ENCODE measurements at regions not wholly inside any gene's neighbourhood (a gene's known extent, or its start where the extent isn't known, plus 50 kb on each side); places are given as distances from the start of the nearest gene placed in this dataset.

DNA sequence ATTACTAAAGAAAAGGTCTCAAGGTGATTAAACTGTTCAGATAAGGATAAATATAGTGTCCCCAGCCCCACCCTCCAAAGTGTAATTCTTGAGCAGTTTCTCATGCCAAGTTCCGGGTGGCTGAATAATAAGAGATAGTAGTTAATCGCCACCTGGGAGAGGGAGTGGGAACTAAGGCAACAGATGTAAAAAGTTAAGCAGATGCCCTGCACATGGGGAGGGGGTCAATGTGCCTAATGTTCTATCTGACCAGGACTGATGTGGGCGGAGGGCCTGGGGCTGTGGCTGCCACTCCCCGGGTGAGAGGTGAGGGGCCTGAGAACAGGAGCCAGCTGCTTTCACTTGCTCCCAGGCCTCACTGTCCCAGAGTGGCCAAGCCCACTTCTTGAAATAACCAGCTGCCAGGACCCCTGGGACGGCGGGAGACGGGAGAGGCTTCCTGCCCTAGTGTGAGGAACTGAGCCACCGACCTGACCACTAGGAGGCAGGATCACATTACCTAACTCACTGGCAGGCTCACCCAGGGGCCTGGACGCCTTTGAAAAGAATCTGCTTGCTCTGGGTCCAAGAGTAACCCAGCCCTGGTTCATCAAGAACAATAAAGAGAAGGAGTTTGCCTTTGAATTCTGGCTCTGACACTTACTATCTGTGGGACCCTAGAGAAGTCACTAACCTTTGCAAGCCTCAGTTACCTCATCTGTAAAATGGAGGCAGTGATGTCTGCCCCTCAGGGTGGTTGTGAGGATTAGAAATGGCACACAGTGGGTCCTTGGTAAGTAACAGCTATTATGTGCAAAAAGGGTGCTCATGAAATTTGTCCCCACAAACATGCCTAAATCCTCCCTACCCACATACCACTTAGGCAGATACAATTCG lies 179.2 kb downstream of the ATG4C start:
- peaks cover 10% of the 10 kb centered on the region for H3K4me1 ChIP-seq (ENCODE audit: control insufficient read depth, insufficient read depth, low read length)
- CTCF ChIA-PET = interaction anchor here (0.8 to 6.2 kb wide), 13 partner anchors 10 to 1284 kb away, joined by 3 to 48 read pairs (median 3); no protein-coding TSS in a partner anchor
- 29% methylated on average over 10 of the region's 10 CpGs for WGBS (ENCODE audit: insufficient coverage, insufficient replicate concordance, low lambda C conversion rate, missing lambda C conversion rate)
- FAIRE-seq (peak; percentile 92), DNase-seq (ENCODE audit: low read depth, low spot score) (no peak), ATAC-seq (peak; percentile 92)
- H3K27ac ChIP-seq (ENCODE audit: control insufficient read depth, insufficient read depth) = no peak overlapping the region
- intact Hi-C loops (cut with micrococcal nuclease; ENCODE audit: unreplicated experiment) = loop anchor here (1.0 to 5.0 kb wide), 2 partner anchors 186 to 479 kb away; no protein-coding TSS in a partner anchor
- in situ Hi-C loops (cut with MboI) = loop anchor here (10.0 kb wide), 1 partner anchor 182 kb away; no protein-coding TSS in a partner anchor
- POLR2A ChIA-PET = no interaction called here
- H3K27me3 ChIP-seq (replicated peaks in 1 of 2; ENCODE audit: control insufficient read depth in 2 of 2, insufficient read depth in 2 of 2, low read length in 1 of 2) = no peaks in the 10 kb centered on the region
- RAD21 ChIA-PET (ENCODE audit: unreplicated experiment) = interaction anchor here (1.2 kb wide), 2 partner anchors 574 to 576 kb away, joined by 3 to 4 read pairs; no protein-coding TSS in a partner anchor
- H3K36me3 ChIP-seq (ENCODE audit: control insufficient read depth in 2 of 2, insufficient read depth in 2 of 2, low read length in 1 of 2) = no peaks in the 10 kb centered on the region
- no peaks in the 10 kb centered on the region for H3K9me3 ChIP-seq (replicated peaks; ENCODE audit: control insufficient read depth, insufficient read depth, low read length)
- H3K79me2 ChIP-seq (ENCODE audit: control insufficient read depth, insufficient read depth, low read length) = no peaks in the 10 kb centered on the region
- SMC1A ChIA-PET (ENCODE audit: uncharacterized antibody, unreplicated experiment) = interaction anchor here (0.9 to 2.8 kb wide), 4 partner anchors 9 to 575 kb away, joined by 3 to 19 read pairs (median 4); no protein-coding TSS in a partner anchor
- no peak overlapping the region for H3K4me3 ChIP-seq
- H3K9ac ChIP-seq (ENCODE audit: control insufficient read depth, insufficient read depth, low read length) = no peak overlapping the region
- H2AFZ ChIP-seq (ENCODE audit: control insufficient read depth, low read depth, low read length) = no peak overlapping the region
- H4K20me1 ChIP-seq (ENCODE audit: control insufficient read depth, insufficient read depth) = no peaks in the 10 kb centered on the region
- no TSS peak for BruUV-seq (replicated peaks)
- H3K4me2 ChIP-seq (ENCODE audit: control insufficient read depth, insufficient read depth) = no peak overlapping the region
- TF ChIP-seq HDAC2 (IDR thresholded peaks at IDR 0.05) (no peak), RAD21 (IDR thresholded peaks at IDR 0.05; ENCODE audit: insufficient read depth, low read depth, low read length) (peak; percentile 75), CBX5 (IDR thresholded peaks at IDR 0.05; ENCODE audit: low read depth) (no peak), ASH2L (IDR thresholded peaks at IDR 0.05; ENCODE audit: borderline replicate concordance, low read depth) (no peak), BMI1 (IDR thresholded peaks at IDR 0.05; ENCODE audit: borderline replicate concordance) (no peak), MXI1 (IDR thresholded peaks at IDR 0.05; ENCODE audit: low read depth, low read length) (no peak), IRF4 (IDR thresholded peaks at IDR 0.05; ENCODE audit: low read depth, low read length) (no peak), CHD4 (IDR thresholded peaks at IDR 0.05) (no peak), GABPA (IDR thresholded peaks at IDR 0.05; ENCODE audit: low read depth) (no peak), ZSCAN29 (IDR thresholded peaks at IDR 0.05) (no peak), SPI1 (IDR thresholded peaks at IDR 0.05; ENCODE audit: borderline replicate concordance, insufficient read depth, low read depth, low read length) (peak; percentile 46; the same call in 1 of the 2 replicates), BRCA1 (IDR thresholded peaks at IDR 0.05; ENCODE audit: low read depth, low read length) (no peak), TBL1XR1 (IDR thresholded peaks at IDR 0.05; ENCODE audit: low read depth, low read length) (no peak)
- TF ChIP-seq, protein P1, sequence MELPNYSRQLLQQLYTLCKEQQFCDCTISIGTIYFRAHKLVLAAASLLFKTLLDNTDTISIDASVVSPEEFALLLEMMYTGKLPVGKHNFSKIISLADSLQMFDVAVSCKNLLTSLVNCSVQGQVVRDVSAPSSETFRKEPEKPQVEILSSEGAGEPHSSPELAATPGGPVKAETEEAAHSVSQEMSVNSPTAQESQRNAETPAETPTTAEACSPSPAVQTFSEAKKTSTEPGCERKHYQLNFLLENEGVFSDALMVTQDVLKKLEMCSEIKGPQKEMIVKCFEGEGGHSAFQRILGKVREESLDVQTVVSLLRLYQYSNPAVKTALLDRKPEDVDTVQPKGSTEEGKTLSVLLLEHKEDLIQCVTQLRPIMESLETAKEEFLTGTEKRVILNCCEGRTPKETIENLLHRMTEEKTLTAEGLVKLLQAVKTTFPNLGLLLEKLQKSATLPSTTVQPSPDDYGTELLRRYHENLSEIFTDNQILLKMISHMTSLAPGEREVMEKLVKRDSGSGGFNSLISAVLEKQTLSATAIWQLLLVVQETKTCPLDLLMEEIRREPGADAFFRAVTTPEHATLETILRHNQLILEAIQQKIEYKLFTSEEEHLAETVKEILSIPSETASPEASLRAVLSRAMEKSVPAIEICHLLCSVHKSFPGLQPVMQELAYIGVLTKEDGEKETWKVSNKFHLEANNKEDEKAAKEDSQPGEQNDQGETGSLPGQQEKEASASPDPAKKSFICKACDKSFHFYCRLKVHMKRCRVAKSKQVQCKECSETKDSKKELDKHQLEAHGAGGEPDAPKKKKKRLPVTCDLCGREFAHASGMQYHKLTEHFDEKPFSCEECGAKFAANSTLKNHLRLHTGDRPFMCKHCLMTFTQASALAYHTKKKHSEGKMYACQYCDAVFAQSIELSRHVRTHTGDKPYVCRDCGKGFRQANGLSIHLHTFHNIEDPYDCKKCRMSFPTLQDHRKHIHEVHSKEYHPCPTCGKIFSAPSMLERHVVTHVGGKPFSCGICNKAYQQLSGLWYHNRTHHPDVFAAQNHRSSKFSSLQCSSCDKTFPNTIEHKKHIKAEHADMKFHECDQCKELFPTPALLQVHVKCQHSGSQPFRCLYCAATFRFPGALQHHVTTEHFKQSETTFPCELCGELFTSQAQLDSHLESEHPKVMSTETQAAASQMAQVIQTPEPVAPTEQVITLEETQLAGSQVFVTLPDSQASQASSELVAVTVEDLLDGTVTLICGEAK (IDR thresholded peaks at IDR 0.05; ENCODE audit: borderline replicate concordance) = no peak
- TF ChIP-seq, protein P2, sequence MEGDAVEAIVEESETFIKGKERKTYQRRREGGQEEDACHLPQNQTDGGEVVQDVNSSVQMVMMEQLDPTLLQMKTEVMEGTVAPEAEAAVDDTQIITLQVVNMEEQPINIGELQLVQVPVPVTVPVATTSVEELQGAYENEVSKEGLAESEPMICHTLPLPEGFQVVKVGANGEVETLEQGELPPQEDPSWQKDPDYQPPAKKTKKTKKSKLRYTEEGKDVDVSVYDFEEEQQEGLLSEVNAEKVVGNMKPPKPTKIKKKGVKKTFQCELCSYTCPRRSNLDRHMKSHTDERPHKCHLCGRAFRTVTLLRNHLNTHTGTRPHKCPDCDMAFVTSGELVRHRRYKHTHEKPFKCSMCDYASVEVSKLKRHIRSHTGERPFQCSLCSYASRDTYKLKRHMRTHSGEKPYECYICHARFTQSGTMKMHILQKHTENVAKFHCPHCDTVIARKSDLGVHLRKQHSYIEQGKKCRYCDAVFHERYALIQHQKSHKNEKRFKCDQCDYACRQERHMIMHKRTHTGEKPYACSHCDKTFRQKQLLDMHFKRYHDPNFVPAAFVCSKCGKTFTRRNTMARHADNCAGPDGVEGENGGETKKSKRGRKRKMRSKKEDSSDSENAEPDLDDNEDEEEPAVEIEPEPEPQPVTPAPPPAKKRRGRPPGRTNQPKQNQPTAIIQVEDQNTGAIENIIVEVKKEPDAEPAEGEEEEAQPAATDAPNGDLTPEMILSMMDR (IDR thresholded peaks at IDR 0.05 in 2 of 3, conservative IDR thresholded peaks at IDR 0.05 in 1 of 3; ENCODE audit: control insufficient read depth in 2 of 3, extremely low read depth in 1 of 3, insufficient read depth in 1 of 3, low read depth in 3 of 3, low read length in 3 of 3) = peak; percentile 67 to 71 (median 68)
